MM.1S (cell line): ENCODE measurements at regions not wholly inside any gene's neighbourhood (a gene's known extent, or its start where the extent isn't known, plus 50 kb on each side); places are given as distances from the start of the nearest gene placed in this dataset.

Source experiments
- CTCF ChIP-seq: fragments of 300-600 bp; sonication (generic); IDR thresholded peaks from 2 replicates; pipeline ENCODE4 v1.5.1; 2016; ENCODE audit warnings: antibody characterized with exemption, low read length, mixed read lengths
- EZH2 ChIP-seq: fragments of 300-600 bp; sonication (generic); optimal IDR thresholded peaks from 2 replicates; pipeline ENCODE3; 2017; ENCODE audit warnings: low read depth, mild to moderate bottlenecking, antibody characterized with exemption, low read length, mixed read lengths
- EZH2phosphoT487 ChIP-seq: fragments of 300-600 bp; sonication (generic); IDR thresholded peaks from 2 replicates; pipeline ENCODE4 v1.6.1; 2018; ENCODE audit warnings: antibody characterized with exemption, low read length

- TF ChIP-seq CTCF, result peak; percentile 63
- no peak for TF ChIP-seq EZH2phosphoT487
- TF ChIP-seq EZH2, result no peak
Observed at GRCh38 chr15:101578443-101578894, 73.7 kb downstream of the TM2D3 start.
